Body of pancreas (tissue), 4 donors: ENCODE measurements at regions not wholly inside any gene's neighbourhood (a gene's known extent, or its start where the extent isn't known, plus 50 kb on each side); places are given as distances from the start of the nearest gene placed in this dataset.

ENCODE experiments used
- ATAC-seq: fragments of 150-250 bp; one replicate; pipeline ENCODE4 v1.9.1; 2016
- DNase-seq, 4 donors: peaks; one replicate each; pipeline ENCODE4 v3.0.0-alpha.2; 2019
- H3K27ac ChIP-seq, 4 donors: fragments of 200-600 bp; sonication (generic); 1 replicate in 3 of 4; 2 replicates in 1 of 4; pipeline versions ENCODE4 v1.5.1 to v1.6.1; 2016 to 2019; ENCODE audit warnings: mild to moderate bottlenecking in 1 of 4, mixed read lengths in 1 of 4, moderate library complexity in 1 of 4
- H3K27me3 ChIP-seq, 2 donors: fragments of 200-600 bp; sonication (generic); one replicate each; pipeline ENCODE4 v1.6.0; 2016; ENCODE audit warnings: mild to moderate bottlenecking in 1 of 2
- H3K36me3 ChIP-seq, 2 donors: fragments of 200-600 bp; sonication (generic); replicated peaks in 1 of 2; 2 replicates each; pipeline ENCODE4 v1.5.1; 2016; ENCODE audit warnings: low read depth in 2 of 2; ENCODE audit not compliant: insufficient read depth in 1 of 2
- H3K4me1 ChIP-seq: fragments of 200-600 bp; sonication (generic); one replicate; pipeline ENCODE4 v1.6.0; 2016
- H3K4me3 ChIP-seq, 2 donors: fragments of 200-600 bp; sonication (generic); 1 replicate in 1 of 2; 2 replicates in 1 of 2; pipeline ENCODE4 v1.5.1; 2016 to 2019
- H3K9me3 ChIP-seq, 3 donors: fragments of 200-600 bp; sonication (generic); 1 replicate in 2 of 3; 2 replicates in 1 of 3; pipeline ENCODE4 v1.5.1; 2016
- CTCF ChIP-seq, 7 experiments: fragments of 450-650 bp in 4 of 7; fragments of 200-600 bp in 3 of 7; sonication (generic) in 3 of 7; IDR thresholded peaks; one replicate each; pipeline ENCODE4 v1.5.1; 2016 to 2019; ENCODE audit warnings: antibody characterized with exemption in 7 of 7
- POLR2A ChIP-seq, 3 donors: fragments of 450-650 bp; IDR thresholded peaks; one replicate each; pipeline ENCODE4 v1.6.1; 2016; ENCODE audit warnings: antibody characterized with exemption in 3 of 3, mild to moderate bottlenecking in 2 of 3
- WGBS, 2 donors: methylation state at CpG; one replicate each; pipeline ENCODE4 v1.1.5; 2017; 5-methylcytosine and 5-hydroxymethylcytosine counted together
- intact Hi-C: fragments of 100-400 bp; cut with DNase I; formaldehyde crosslinking; loops from one replicate; pipeline ENCODE4 v1.15.1; 2023

- intact Hi-C loops, result no loop called here
- DNase-seq (no peak), ATAC-seq (no peak)
- no peak for TF ChIP-seq POLR2A (IDR thresholded peaks at IDR 0.05)
- TF ChIP-seq CTCF (IDR thresholded peaks at IDR 0.05), result no peak
- no peaks in the 10 kb centered on the region for H3K4me1 ChIP-seq
- H3K4me3 ChIP-seq, result no peak overlapping the region
- 46 to 50% methylated on average over 2 of the region's 2 CpGs for WGBS, 2 donors
- no peaks in the 10 kb centered on the region for H3K9me3 ChIP-seq
- H3K27me3 ChIP-seq, result no peaks in the 10 kb centered on the region
- no peak overlapping the region for H3K27ac ChIP-seq
- H3K36me3 ChIP-seq, result no peaks in the 10 kb centered on the region
Measured at GRCh38 chrX:95325185-95325584, 1359.5 kb upstream of the DIAPH2 start.

- H3K9me3 ChIP-seq, result no peaks in the 10 kb centered on the region
- ATAC-seq, result no peak
- no peak overlapping the region for H3K27ac ChIP-seq
- DNase-seq, result no peak
- H3K4me1 ChIP-seq, result no peaks in the 10 kb centered on the region
- no peak overlapping the region for H3K4me3 ChIP-seq
- TF ChIP-seq CTCF (IDR thresholded peaks at IDR 0.05) (no peak), POLR2A (IDR thresholded peaks at IDR 0.05) (no peak)
- 0 to 50% methylated on average over 1 to 2 of the region's 2 CpGs for WGBS, 2 donors
- intact Hi-C loops, result no loop called here
- H3K27me3 ChIP-seq, result no peaks in the 10 kb centered on the region
- H3K36me3 ChIP-seq, result no peaks in the 10 kb centered on the region
Measured at GRCh38 chrX:95330292-95330691, 1354.3 kb upstream of the DIAPH2 start.

GRCh38 chrX:95332530-95332929 is 1352.1 kb upstream of the DIAPH2 start:
- no peaks in the 10 kb centered on the region for H3K4me1 ChIP-seq
- ATAC-seq, result no peak
- no peaks in the 10 kb centered on the region for H3K36me3 ChIP-seq
- 3 to 21% methylated on average over 5 to 8 of the region's 8 CpGs for WGBS, 2 donors
- intact Hi-C loops, result no loop called here
- no peaks in the 10 kb centered on the region for H3K9me3 ChIP-seq
- TF ChIP-seq CTCF (IDR thresholded peaks at IDR 0.05) (no peak), POLR2A (IDR thresholded peaks at IDR 0.05) (no peak)
- H3K4me3 ChIP-seq, result no peak overlapping the region
- no peak for DNase-seq
- no peaks in the 10 kb centered on the region for H3K27me3 ChIP-seq
- H3K27ac ChIP-seq, result no peak overlapping the region

GRCh38 chrX:95346856-95347255 is 1337.8 kb upstream of the DIAPH2 start:
- Histone ChIP-seq H3K27me3 (no peaks in the 10 kb centered on the region), H3K9me3 (no peaks in the 10 kb centered on the region), H3K27ac (no peak overlapping the region), H3K4me3 (no peak overlapping the region), H3K36me3 (no peaks in the 10 kb centered on the region), H3K4me1 (no peaks in the 10 kb centered on the region)
- 20 to 24% methylated on average over 3 of the region's 3 CpGs for WGBS, 2 donors
- DNase-seq (no peak), ATAC-seq (no peak)
- intact Hi-C loops, result no loop called here
- TF ChIP-seq POLR2A (IDR thresholded peaks at IDR 0.05) (no peak), CTCF (IDR thresholded peaks at IDR 0.05) (no peak)

- H3K27me3 ChIP-seq, result no peaks in the 10 kb centered on the region
- no peak overlapping the region for H3K4me3 ChIP-seq
- ATAC-seq, result no peak
- H3K27ac ChIP-seq, result no peak overlapping the region
- intact Hi-C loops, result no loop called here
- TF ChIP-seq CTCF (IDR thresholded peaks at IDR 0.05), result no peak
- no peak for TF ChIP-seq POLR2A (IDR thresholded peaks at IDR 0.05)
- H3K9me3 ChIP-seq, result no peaks in the 10 kb centered on the region
- no peaks in the 10 kb centered on the region for H3K36me3 ChIP-seq
- DNase-seq, result no peak
- no peaks in the 10 kb centered on the region for H3K4me1 ChIP-seq
- 28 to 47% methylated on average over 6 of the region's 6 CpGs for WGBS, 2 donors
Measured at GRCh38 chrX:95350774-95351488, 1333.7 kb upstream of the DIAPH2 start.
